OCI-LY7 (cell line): ENCODE measurements at regions not wholly inside any gene's neighbourhood (a gene's known extent, or its start where the extent isn't known, plus 50 kb on each side); places are given as distances from the start of the nearest gene placed in this dataset.

ENCODE experiments used
- BruUV-seq: library from RNA; stranded (reverse); fragments of 400-500 nt; replicated peaks from 2 replicates; lab custom pipeline; 2021; lab: Mats Ljungman, UMichigan
- CTCF ChIA-PET: fragments of 300-600 bp; sonication (Branson Sonifier 250); formaldehyde crosslinking; loops from one replicate; lab custom pipeline; 2022; ENCODE audit warnings: antibody characterized with exemption; ENCODE audit not compliant: unreplicated experiment; lab: Charles Lee
- POLR2A ChIA-PET: fragments of 300-600 bp; sonication (Branson Sonifier 250); formaldehyde crosslinking; loops from one replicate; lab custom pipeline; 2022; ENCODE audit warnings: antibody characterized with exemption; lab: Charles Lee
- DNase-seq: peaks from one replicate; pipeline ENCODE4 v3.0.0-alpha.2; 2015; ENCODE audit warnings: low spot score
- H2AFZ ChIP-seq: fragments of 200-600 bp; sonication (generic), shearing (Covaris generic); 2 replicates; pipeline ENCODE4 v1.6.1; 2014; ENCODE audit warnings: mild to moderate bottlenecking, antibody characterized with exemption, low read length, moderate library complexity
- H3K27ac ChIP-seq: fragments of 200-600 bp; sonication (generic); 2 replicates; pipeline ENCODE4 v1.5.1; 2014; ENCODE audit warnings: mixed run types, low read depth, mild to moderate bottlenecking, moderate library complexity, low read length, inconsistent platforms; ENCODE audit not compliant: poor library complexity, severe bottlenecking
- H3K36me3 ChIP-seq: fragments of 200-600 bp; sonication (generic); 2 replicates; pipeline ENCODE4 v1.6.1; 2014; ENCODE audit warnings: mild to moderate bottlenecking, antibody characterized with exemption, low read length, moderate library complexity, mixed read lengths; ENCODE audit not compliant: insufficient read depth
- H3K4me1 ChIP-seq: fragments of 200-600 bp; sonication (generic); 2 replicates; pipeline ENCODE4 v1.5.1; 2014; ENCODE audit warnings: mild to moderate bottlenecking, low read length; ENCODE audit not compliant: insufficient read depth, poor library complexity, severe bottlenecking
- H3K4me2 ChIP-seq: fragments of 200-600 bp; sonication (generic); 2 replicates; pipeline ENCODE4 v1.6.1; 2014; ENCODE audit warnings: mild to moderate bottlenecking, low read length
- H3K4me3 ChIP-seq: fragments of 200-600 bp; sonication (generic); 2 replicates; pipeline ENCODE4 v1.5.1; 2014; ENCODE audit warnings: mild to moderate bottlenecking, low read depth, low read length; ENCODE audit not compliant: poor library complexity, severe bottlenecking
- H3K79me2 ChIP-seq: fragments of 200-600 bp; sonication (generic); 2 replicates; pipeline ENCODE4 v1.6.1; 2016; ENCODE audit warnings: low read depth, mild to moderate bottlenecking, low read length, moderate library complexity, mixed read lengths; ENCODE audit not compliant: insufficient read depth
- H3K9me2 ChIP-seq: fragments of 200-600 bp; sonication (generic); 2 replicates; pipeline ENCODE4 v1.6.1; 2016; ENCODE audit warnings: mild to moderate bottlenecking, low read length, mixed read lengths; ENCODE audit not compliant: insufficient read depth
- H3K9me3 ChIP-seq: fragments of 200-600 bp; sonication (generic); 2 replicates; pipeline ENCODE4 v1.6.1; 2014; ENCODE audit warnings: mild to moderate bottlenecking, mixed run types, low read length, mixed read lengths
- H4K20me1 ChIP-seq: fragments of 200-600 bp; sonication (generic); 2 replicates; pipeline ENCODE4 v1.6.1; 2014; ENCODE audit warnings: mild to moderate bottlenecking, antibody characterized with exemption, low read length, moderate library complexity, mixed read lengths; ENCODE audit not compliant: insufficient read depth
- EZH2phosphoT487 ChIP-seq: fragments of 200-600 bp; sonication (generic); IDR thresholded peaks from 2 replicates; pipeline ENCODE4 v1.6.1; 2018; ENCODE audit warnings: low read depth, borderline replicate concordance, mild to moderate bottlenecking, mixed run types, antibody characterized with exemption, low read length, moderate library complexity, mixed read lengths
- intact Hi-C: fragments of 100-400 bp; cut with micrococcal nuclease; formaldehyde crosslinking; loops from one replicate; pipeline ENCODE4 v1.10.0; 2022; ENCODE audit not compliant: unreplicated experiment
- TF ChIP-seq, protein P1 (sequence below): fragments of 200-600 bp; sonication (generic); conservative IDR thresholded peaks from 2 replicates; pipeline ENCODE4 v1.5.1; 2014; ENCODE audit warnings: mild to moderate bottlenecking, antibody characterized with exemption, low read length, moderate library complexity, mixed read lengths

DNA sequence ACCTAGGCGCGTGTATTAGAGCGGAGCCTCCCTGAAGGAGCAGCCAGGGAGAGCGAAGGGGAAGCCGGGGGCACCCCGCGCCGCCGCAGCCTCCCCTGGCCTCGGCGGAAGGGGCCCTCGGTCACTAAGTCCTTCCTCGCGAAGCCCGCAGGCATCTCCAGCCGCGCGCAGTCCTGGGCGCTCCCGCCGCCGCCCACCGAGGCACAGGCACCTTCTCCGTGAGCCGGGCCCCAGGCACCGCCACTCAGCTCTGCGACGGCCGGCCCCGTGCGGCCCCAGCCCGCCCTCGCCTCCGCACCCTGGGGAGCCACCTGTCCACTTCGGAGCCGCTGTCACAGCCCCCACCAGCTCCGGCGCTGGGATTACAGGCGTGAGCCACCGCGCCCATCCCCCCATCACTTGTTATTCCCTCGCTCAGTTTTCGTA lies 80.8 kb downstream of the ZNF467 start:
- intact Hi-C loops = no loop called here
- BruUV-seq = no TSS peak
- Histone ChIP-seq H4K20me1 (no peaks in the 10 kb centered on the region), H3K36me3 (no peaks in the 10 kb centered on the region), H3K27ac (no peak overlapping the region), H2AFZ (no peak overlapping the region), H3K4me2 (no peak overlapping the region), H3K4me1 (no peaks in the 10 kb centered on the region), H3K9me2 (no peaks in the 10 kb centered on the region), H3K9me3 (no peaks in the 10 kb centered on the region), H3K4me3 (no peak overlapping the region), H3K79me2 (no peaks in the 10 kb centered on the region)
- CTCF ChIA-PET = no interaction called here
- DNase-seq = no peak
- POLR2A ChIA-PET = no interaction called here
- TF ChIP-seq, protein P1, sequence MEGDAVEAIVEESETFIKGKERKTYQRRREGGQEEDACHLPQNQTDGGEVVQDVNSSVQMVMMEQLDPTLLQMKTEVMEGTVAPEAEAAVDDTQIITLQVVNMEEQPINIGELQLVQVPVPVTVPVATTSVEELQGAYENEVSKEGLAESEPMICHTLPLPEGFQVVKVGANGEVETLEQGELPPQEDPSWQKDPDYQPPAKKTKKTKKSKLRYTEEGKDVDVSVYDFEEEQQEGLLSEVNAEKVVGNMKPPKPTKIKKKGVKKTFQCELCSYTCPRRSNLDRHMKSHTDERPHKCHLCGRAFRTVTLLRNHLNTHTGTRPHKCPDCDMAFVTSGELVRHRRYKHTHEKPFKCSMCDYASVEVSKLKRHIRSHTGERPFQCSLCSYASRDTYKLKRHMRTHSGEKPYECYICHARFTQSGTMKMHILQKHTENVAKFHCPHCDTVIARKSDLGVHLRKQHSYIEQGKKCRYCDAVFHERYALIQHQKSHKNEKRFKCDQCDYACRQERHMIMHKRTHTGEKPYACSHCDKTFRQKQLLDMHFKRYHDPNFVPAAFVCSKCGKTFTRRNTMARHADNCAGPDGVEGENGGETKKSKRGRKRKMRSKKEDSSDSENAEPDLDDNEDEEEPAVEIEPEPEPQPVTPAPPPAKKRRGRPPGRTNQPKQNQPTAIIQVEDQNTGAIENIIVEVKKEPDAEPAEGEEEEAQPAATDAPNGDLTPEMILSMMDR = no peak
- no peak for TF ChIP-seq EZH2phosphoT487

DNA sequence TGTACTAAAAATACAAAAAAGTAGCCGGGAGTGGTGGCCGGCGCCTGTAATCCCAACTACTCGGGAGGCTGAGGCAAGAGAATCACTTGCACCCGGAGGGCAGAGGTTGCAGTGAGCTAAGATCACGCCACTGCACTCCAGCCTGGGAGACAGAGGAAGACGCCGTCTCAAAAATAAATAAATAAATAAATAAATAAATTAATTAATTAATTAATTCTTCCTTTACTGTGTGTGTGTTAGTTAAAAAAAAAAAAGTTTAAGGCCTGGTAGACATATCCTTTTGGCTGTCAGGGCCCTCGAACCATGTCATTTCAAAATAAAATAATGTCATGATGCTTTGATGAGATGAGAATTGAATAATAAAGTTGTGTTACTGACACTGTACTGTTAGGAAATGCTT lies 81.3 kb downstream of the ZNF467 start:
- H3K4me3 ChIP-seq = no peak overlapping the region
- POLR2A ChIA-PET = no interaction called here
- CTCF ChIA-PET = no interaction called here
- TF ChIP-seq, protein P1 = no peak
- no peak for TF ChIP-seq EZH2phosphoT487
- no peaks in the 10 kb centered on the region for H3K79me2 ChIP-seq
- no TSS peak for BruUV-seq
- H3K9me2 ChIP-seq = no peaks in the 10 kb centered on the region
- DNase-seq = no peak
- intact Hi-C loops = no loop called here
- H3K27ac ChIP-seq = no peak overlapping the region
- H3K4me2 ChIP-seq = no peak overlapping the region
- no peaks in the 10 kb centered on the region for H3K4me1 ChIP-seq
- no peaks in the 10 kb centered on the region for H3K9me3 ChIP-seq
- H4K20me1 ChIP-seq = no peaks in the 10 kb centered on the region
- H3K36me3 ChIP-seq = no peaks in the 10 kb centered on the region
- H2AFZ ChIP-seq = no peak overlapping the region

DNA sequence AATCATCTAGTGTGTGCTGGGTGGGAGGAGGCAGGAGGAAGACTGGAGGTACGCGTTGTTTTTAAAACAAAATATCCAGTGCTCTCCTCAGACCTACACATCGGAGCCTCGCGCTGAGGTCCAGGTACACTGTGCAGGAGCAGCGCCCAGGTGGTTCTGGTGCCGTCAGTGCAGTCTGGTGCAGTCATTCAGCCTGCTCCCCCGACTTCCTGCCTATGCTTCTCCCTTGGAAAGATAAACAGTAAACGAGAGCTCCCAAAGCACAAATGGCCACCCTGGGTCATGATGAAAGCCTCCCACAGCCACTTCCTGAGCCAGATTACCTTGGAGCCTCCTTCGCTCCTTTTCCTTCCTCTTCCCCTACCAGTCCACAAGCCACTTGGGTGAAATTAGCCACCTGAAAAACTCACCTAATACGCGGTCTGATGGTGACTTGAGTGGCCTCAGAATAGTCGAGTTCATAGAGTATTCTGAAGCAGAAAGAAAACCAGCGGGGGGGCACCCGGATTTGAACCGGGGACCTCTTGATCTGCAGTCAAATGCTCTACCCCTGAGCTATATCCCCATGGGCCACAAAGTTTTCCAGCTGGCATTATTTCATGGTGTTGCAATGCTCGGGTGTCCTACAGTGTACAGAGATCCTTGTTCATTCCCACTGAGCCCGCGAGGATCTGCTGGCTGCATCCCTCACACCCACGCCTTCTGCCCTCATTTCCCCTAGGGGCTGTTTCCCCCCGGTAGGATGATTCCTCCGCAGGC lies 82.5 kb downstream of the ZNF467 start:
- Histone ChIP-seq H3K27ac (no peak overlapping the region), H3K4me3 (no peak overlapping the region), H2AFZ (no peak overlapping the region), H3K79me2 (no peaks in the 10 kb centered on the region), H4K20me1 (no peaks in the 10 kb centered on the region), H3K36me3 (no peaks in the 10 kb centered on the region), H3K4me1 (no peaks in the 10 kb centered on the region), H3K9me3 (no peaks in the 10 kb centered on the region), H3K4me2 (no peak overlapping the region), H3K9me2 (no peaks in the 10 kb centered on the region)
- no peak for DNase-seq
- intact Hi-C loops = no loop called here
- no TSS peak for BruUV-seq
- ChIA-PET CTCF (no interaction called here), POLR2A (no interaction called here)
- TF ChIP-seq EZH2phosphoT487 = no peak
- TF ChIP-seq, protein P1 = no peak
